ENCODE measurements at regions not wholly inside any gene's neighbourhood (a gene's known extent, or its start where the extent isn't known, plus 50 kb on each side); places are given as distances from the start of the nearest gene placed in this dataset.

GRCh38 chr1:244106837-244107493 lies 55.9 kb downstream of the ZBTB18 start:
- Mint-ChIP-seq H3K4me1 (no peaks in the 10 kb centered on the region), H3K27me3 (peaks cover 10% of the 10 kb centered on the region), H3K4me3 (no peak overlapping the region), H3K27ac (no peak overlapping the region), H3K9me3 (no peaks in the 10 kb centered on the region), H3K36me3 (no peaks in the 10 kb centered on the region)
- ATAC-seq (ENCODE audit: low read depth) (no peak), DNase-seq (no peak)
- POLR2A ChIA-PET, result no interaction called here

- POLR2A ChIA-PET, result no interaction called here
- Mint-ChIP-seq H3K27me3 (peaks cover 6% of the 10 kb centered on the region), H3K4me3 (no peak overlapping the region), H3K9me3 (no peaks in the 10 kb centered on the region), H3K27ac (no peak overlapping the region), H3K4me1 (no peaks in the 10 kb centered on the region), H3K36me3 (no peaks in the 10 kb centered on the region)
- ATAC-seq (ENCODE audit: low read depth) (no peak), DNase-seq (no peak)
Observed at GRCh38 chr1:244111027-244111426, 59.9 kb downstream of the ZBTB18 start.

GRCh38 chr1:244112041-244112440 lies 61.0 kb downstream of the ZBTB18 start:
- POLR2A ChIA-PET, result no interaction called here
- DNase-seq, result no peak
- ATAC-seq (ENCODE audit: low read depth), result no peak

GRCh38 chr1:244112636-244113035 lies 61.6 kb downstream of the ZBTB18 start:
- POLR2A ChIA-PET, result no interaction called here
- ATAC-seq (ENCODE audit: low read depth), result no peak
- Mint-ChIP-seq H3K9me3 (no peaks in the 10 kb centered on the region), H3K27me3 (peaks cover 6% of the 10 kb centered on the region), H3K4me3 (no peak overlapping the region), H3K27ac (no peak overlapping the region), H3K4me1 (no peaks in the 10 kb centered on the region), H3K36me3 (no peaks in the 10 kb centered on the region)
- DNase-seq, result no peak

More at GRCh38 chr1:244112041-244112440, 61.0 kb downstream of the ZBTB18 start:
- H3K36me3 Mint-ChIP-seq, result no peaks in the 10 kb centered on the region
- no peaks in the 10 kb centered on the region for H3K9me3 Mint-ChIP-seq
- H3K4me1 Mint-ChIP-seq, result no peaks in the 10 kb centered on the region
- no peak overlapping the region for H3K27ac Mint-ChIP-seq
- no peak overlapping the region for H3K4me3 Mint-ChIP-seq
- peaks cover 6% of the 10 kb centered on the region for H3K27me3 Mint-ChIP-seq

GRCh38 chr1:244113532-244114320 lies 62.6 kb downstream of the ZBTB18 start:
- no peak overlapping the region for H3K27ac Mint-ChIP-seq
- POLR2A ChIA-PET, result no interaction called here
- no peaks in the 10 kb centered on the region for H3K9me3 Mint-ChIP-seq

GRCh38 chr1:244114892-244115291 lies 63.8 kb downstream of the ZBTB18 start:
- H3K36me3 Mint-ChIP-seq, result no peaks in the 10 kb centered on the region
- POLR2A ChIA-PET, result no interaction called here
- H3K9me3 Mint-ChIP-seq, result no peaks in the 10 kb centered on the region
- DNase-seq (no peak), ATAC-seq (ENCODE audit: low read depth) (no peak)
- peaks cover 6% of the 10 kb centered on the region for H3K27me3 Mint-ChIP-seq
- H3K27ac Mint-ChIP-seq, result no peak overlapping the region
- no peaks in the 10 kb centered on the region for H3K4me1 Mint-ChIP-seq
- no peak overlapping the region for H3K4me3 Mint-ChIP-seq

More at GRCh38 chr1:244113532-244114320, 62.6 kb downstream of the ZBTB18 start:
- DNase-seq (no peak), ATAC-seq (ENCODE audit: low read depth) (no peak)
- peaks cover 6% of the 10 kb centered on the region for H3K27me3 Mint-ChIP-seq
- no peaks in the 10 kb centered on the region for H3K4me1 Mint-ChIP-seq
- H3K36me3 Mint-ChIP-seq, result no peaks in the 10 kb centered on the region
- no peak overlapping the region for H3K4me3 Mint-ChIP-seq

- Mint-ChIP-seq H3K4me3 (no peak overlapping the region), H3K9me3 (no peaks in the 10 kb centered on the region), H3K4me1 (no peaks in the 10 kb centered on the region), H3K27ac (no peak overlapping the region), H3K27me3 (peaks cover 11% of the 10 kb centered on the region), H3K36me3 (no peaks in the 10 kb centered on the region)
- DNase-seq (no peak), ATAC-seq (ENCODE audit: low read depth) (no peak)
- POLR2A ChIA-PET, result no interaction called here
Observed at GRCh38 chr1:244116946-244117345, 65.9 kb downstream of the ZBTB18 start.

GRCh38 chr1:244118109-244118761 lies 67.2 kb downstream of the ZBTB18 start:
- no peak for DNase-seq
- ATAC-seq (ENCODE audit: low read depth), result no peak
- no peaks in the 10 kb centered on the region for H3K9me3 Mint-ChIP-seq
- peaks cover 9% of the 10 kb centered on the region for H3K27me3 Mint-ChIP-seq
- POLR2A ChIA-PET, result no interaction called here
- H3K36me3 Mint-ChIP-seq, result no peaks in the 10 kb centered on the region
- no peaks in the 10 kb centered on the region for H3K4me1 Mint-ChIP-seq
- no peak overlapping the region for H3K4me3 Mint-ChIP-seq
- H3K27ac Mint-ChIP-seq, result no peak overlapping the region

GRCh38 chr1:244128591-244129383 lies 77.7 kb downstream of the ZBTB18 start:
- no peaks in the 10 kb centered on the region for H3K27me3 Mint-ChIP-seq
- no peaks in the 10 kb centered on the region for H3K9me3 Mint-ChIP-seq
- no peaks in the 10 kb centered on the region for H3K36me3 Mint-ChIP-seq
- ATAC-seq (ENCODE audit: low read depth), result no peak
- H3K27ac Mint-ChIP-seq, result no peak overlapping the region
- H3K4me1 Mint-ChIP-seq, result peaks cover 4% of the 10 kb centered on the region
- no peak for DNase-seq
- H3K4me3 Mint-ChIP-seq, result no peak overlapping the region
- POLR2A ChIA-PET, result no interaction called here

GRCh38 chr1:244137276-244137675 lies 86.2 kb downstream of the ZBTB18 start:
- Mint-ChIP-seq H3K27me3 (peaks cover 7% of the 10 kb centered on the region), H3K27ac (no peak overlapping the region), H3K4me1 (peaks cover 4% of the 10 kb centered on the region), H3K9me3 (no peaks in the 10 kb centered on the region), H3K36me3 (no peaks in the 10 kb centered on the region), H3K4me3 (peak overlapping the region; percentile 58)
- DNase-seq, result no peak
- no peak for ATAC-seq (ENCODE audit: low read depth)
- POLR2A ChIA-PET, result no interaction called here

- H3K9me3 Mint-ChIP-seq, result no peaks in the 10 kb centered on the region
- H3K27me3 Mint-ChIP-seq, result peaks cover 7% of the 10 kb centered on the region
- peaks cover 4% of the 10 kb centered on the region for H3K4me1 Mint-ChIP-seq
- no peak overlapping the region for H3K27ac Mint-ChIP-seq
- H3K4me3 Mint-ChIP-seq, result peak overlapping the region; percentile 58
- POLR2A ChIA-PET, result no interaction called here
- ATAC-seq (ENCODE audit: low read depth) (no peak), DNase-seq (no peak)
- H3K36me3 Mint-ChIP-seq, result no peaks in the 10 kb centered on the region
Observed at GRCh38 chr1:244137725-244138124, 86.6 kb downstream of the ZBTB18 start.

- Mint-ChIP-seq H3K4me1 (peaks cover 4% of the 10 kb centered on the region), H3K9me3 (no peaks in the 10 kb centered on the region), H3K27ac (no peak overlapping the region), H3K27me3 (peaks cover 7% of the 10 kb centered on the region), H3K36me3 (no peaks in the 10 kb centered on the region), H3K4me3 (no peak overlapping the region)
- POLR2A ChIA-PET, result no interaction called here
- no peak for DNase-seq
- no peak for ATAC-seq (ENCODE audit: low read depth)
Observed at GRCh38 chr1:244138399-244138798, 87.3 kb downstream of the ZBTB18 start.

GRCh38 chr1:244139655-244140054 lies 88.6 kb downstream of the ZBTB18 start:
- Mint-ChIP-seq H3K27ac (no peak overlapping the region), H3K36me3 (no peaks in the 10 kb centered on the region), H3K4me3 (no peak overlapping the region), H3K4me1 (peaks cover 4% of the 10 kb centered on the region), H3K9me3 (no peaks in the 10 kb centered on the region), H3K27me3 (peaks cover 7% of the 10 kb centered on the region)
- POLR2A ChIA-PET, result no interaction called here
- DNase-seq (no peak), ATAC-seq (ENCODE audit: low read depth) (no peak)

Data from activated naive CD8-positive, alpha-beta T cell treated with anti-CD3 and anti-CD28 coated beads, Interleukin-2, amount 10 ng/mL, durations not matched to agents 7 days and 5 days (primary cell).